GM12891 (cell line): ENCODE measurements at regions not wholly inside any gene's neighbourhood (a gene's known extent, or its start where the extent isn't known, plus 50 kb on each side); places are given as distances from the start of the nearest gene placed in this dataset.
"Not testable (repeated sequence)": the region's sequence is repeated elsewhere in the genome, so short reads cannot be mapped to it uniquely, and the experiment has no call there.

Experiments
- POLR2A ChIP-seq: IDR thresholded peaks from 2 replicates; pipeline ENCODE4 v1.6.1; 2011; ENCODE audit warnings: low read depth, low read length, control low read depth
- TAF1 ChIP-seq: IDR thresholded peaks from 2 replicates; pipeline ENCODE4 v1.6.1; 2011; ENCODE audit warnings: low read depth, low read length, control low read depth

DNA sequence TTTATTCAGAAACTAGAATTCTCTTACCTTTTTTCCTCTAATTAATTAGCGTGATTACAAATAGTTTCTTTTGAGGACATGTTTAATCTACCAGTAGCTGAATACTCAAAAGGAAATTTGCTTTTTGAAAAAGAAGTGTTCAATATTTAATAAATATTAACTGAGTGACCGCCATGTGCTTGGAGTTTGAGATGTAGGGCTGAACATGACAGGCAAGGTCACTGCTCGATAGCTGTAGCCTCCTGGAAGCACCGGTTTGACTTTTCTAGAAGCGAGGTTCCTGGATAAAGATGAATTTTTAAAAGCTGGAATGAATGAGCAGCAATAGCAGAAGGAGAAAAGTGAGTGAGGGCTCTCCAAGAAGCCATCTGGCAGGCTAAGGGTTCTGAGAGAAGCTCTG, 65.0 kb upstream of the PRSS12 start:
- TF ChIP-seq TAF1, POLR2A: not testable (repeated sequence)
